ENCODE measurements at regions not wholly inside any gene's neighbourhood (a gene's known extent, or its start where the extent isn't known, plus 50 kb on each side); places are given as distances from the start of the nearest gene placed in this dataset.
"Not testable (repeated sequence)": the region's sequence is repeated elsewhere in the genome, so short reads cannot be mapped to it uniquely, and the experiment has no call there.

- not testable (repeated sequence) for TF ChIP-seq CTCF, POLR2A (IDR thresholded peaks at IDR 0.05)
These were observed 4419.8 kb upstream of the TPTE start for GRCh38 chr21:6101588-6101987.
